ENCODE measurements at regions not wholly inside any gene's neighbourhood (a gene's known extent, or its start where the extent isn't known, plus 50 kb on each side); places are given as distances from the start of the nearest gene placed in this dataset.

DNA sequence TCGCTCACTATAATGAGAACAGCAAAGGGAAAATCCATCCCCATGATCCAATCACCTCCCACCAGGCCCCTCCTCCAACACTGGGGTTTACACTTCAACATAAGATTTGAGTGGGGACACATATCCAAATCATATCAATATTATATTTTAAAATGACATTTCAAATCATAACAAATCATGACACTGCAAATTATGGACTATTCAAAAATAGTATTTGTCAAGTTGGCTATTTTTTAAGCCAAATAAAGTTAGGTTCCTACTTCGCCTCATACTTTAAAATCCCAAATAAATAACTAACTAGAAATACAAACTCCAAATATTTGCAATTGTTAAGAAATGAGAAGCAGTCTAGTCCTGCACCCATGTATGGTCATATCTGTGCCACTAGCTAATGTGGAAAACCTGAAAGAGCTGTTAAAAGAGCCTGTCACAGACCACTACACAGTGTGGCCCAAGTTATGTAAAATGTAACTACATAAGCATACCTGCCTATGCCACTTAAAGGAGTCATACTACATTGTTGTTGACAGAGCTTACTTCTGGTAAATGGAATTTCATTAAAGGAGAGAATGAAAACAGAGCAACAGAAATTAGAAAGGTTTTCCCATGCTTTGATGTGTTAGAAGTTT lies 334.7 kb upstream of the GULP1 start:
- TF ChIP-seq, protein P1, sequence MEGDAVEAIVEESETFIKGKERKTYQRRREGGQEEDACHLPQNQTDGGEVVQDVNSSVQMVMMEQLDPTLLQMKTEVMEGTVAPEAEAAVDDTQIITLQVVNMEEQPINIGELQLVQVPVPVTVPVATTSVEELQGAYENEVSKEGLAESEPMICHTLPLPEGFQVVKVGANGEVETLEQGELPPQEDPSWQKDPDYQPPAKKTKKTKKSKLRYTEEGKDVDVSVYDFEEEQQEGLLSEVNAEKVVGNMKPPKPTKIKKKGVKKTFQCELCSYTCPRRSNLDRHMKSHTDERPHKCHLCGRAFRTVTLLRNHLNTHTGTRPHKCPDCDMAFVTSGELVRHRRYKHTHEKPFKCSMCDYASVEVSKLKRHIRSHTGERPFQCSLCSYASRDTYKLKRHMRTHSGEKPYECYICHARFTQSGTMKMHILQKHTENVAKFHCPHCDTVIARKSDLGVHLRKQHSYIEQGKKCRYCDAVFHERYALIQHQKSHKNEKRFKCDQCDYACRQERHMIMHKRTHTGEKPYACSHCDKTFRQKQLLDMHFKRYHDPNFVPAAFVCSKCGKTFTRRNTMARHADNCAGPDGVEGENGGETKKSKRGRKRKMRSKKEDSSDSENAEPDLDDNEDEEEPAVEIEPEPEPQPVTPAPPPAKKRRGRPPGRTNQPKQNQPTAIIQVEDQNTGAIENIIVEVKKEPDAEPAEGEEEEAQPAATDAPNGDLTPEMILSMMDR (IDR thresholded peaks at IDR 0.05; ENCODE audit: low read depth, low read length), result no peak
- no peak for TF ChIP-seq MYC (IDR thresholded peaks at IDR 0.05; ENCODE audit: low read depth, low read length)
- TF ChIP-seq, protein P2, sequence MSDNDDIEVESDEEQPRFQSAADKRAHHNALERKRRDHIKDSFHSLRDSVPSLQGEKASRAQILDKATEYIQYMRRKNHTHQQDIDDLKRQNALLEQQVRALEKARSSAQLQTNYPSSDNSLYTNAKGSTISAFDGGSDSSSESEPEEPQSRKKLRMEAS (IDR thresholded peaks at IDR 0.05; ENCODE audit: low read depth, low read length), result no peak
- TF ChIP-seq POLR2A (IDR thresholded peaks at IDR 0.05; ENCODE audit: extremely low read depth, insufficient read length), result no peak
- no peak for DNase-seq (ENCODE audit: low read depth)

DNA sequence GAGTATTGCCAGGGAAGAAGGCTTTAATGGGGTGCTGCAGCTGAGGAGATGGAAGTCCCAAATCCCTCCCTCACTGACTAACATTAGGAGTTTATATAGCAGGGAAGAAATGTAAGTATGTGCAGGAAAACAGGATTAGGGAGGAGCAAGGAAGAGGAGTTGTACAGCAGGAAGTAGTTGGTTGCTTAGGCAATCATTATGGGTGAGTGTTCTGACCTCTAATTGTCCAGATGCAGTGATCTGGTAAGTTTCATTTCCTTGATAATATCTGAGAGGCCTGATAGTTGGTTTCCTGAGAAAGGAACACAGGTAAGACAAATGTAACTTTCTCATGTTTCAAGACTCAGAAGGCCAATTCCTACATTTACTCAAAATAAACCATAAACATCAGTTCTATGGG lies 331.9 kb upstream of the GULP1 start:
- H3K4me3 ChIP-seq (ENCODE audit: low read depth, low read length), result no peak overlapping the region
- TF ChIP-seq POLR2A (IDR thresholded peaks at IDR 0.05; ENCODE audit: extremely low read depth, insufficient read length) (no peak), MYC (IDR thresholded peaks at IDR 0.05; ENCODE audit: low read depth, low read length) (no peak)
- TF ChIP-seq, protein P1 (IDR thresholded peaks at IDR 0.05; ENCODE audit: low read depth, low read length), result no peak
- TF ChIP-seq, protein P2 (IDR thresholded peaks at IDR 0.05; ENCODE audit: low read depth, low read length), result no peak
- DNase-seq (ENCODE audit: low read depth), result peak; percentile 9

More for the DNA sequence above, 334.7 kb upstream of the GULP1 start:
- no peak overlapping the region for H3K4me3 ChIP-seq (ENCODE audit: low read depth, low read length)

DNA sequence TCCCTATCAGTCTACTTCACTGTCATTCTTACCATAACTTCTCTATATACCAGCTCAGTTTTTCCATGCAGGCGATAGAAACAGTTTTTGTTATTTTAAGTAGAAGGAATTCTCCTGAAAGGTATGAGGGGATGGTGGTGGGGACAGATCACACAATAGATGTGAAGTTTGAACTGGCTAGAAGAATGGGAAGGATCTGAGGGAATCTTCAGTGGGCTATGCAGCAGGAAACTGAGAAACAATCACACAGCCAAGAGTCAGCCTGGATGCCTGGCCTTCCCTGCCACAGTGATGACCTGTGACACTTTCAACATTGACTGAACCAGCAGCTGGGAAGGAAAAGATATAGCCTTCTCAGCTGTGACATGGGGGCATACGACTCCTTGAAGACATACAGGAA lies 329.1 kb upstream of the GULP1 start:
- TF ChIP-seq MYC (IDR thresholded peaks at IDR 0.05; ENCODE audit: low read depth, low read length), result no peak
- DNase-seq (ENCODE audit: low read depth), result no peak
- H3K4me3 ChIP-seq (ENCODE audit: low read depth, low read length), result no peak overlapping the region

DNA sequence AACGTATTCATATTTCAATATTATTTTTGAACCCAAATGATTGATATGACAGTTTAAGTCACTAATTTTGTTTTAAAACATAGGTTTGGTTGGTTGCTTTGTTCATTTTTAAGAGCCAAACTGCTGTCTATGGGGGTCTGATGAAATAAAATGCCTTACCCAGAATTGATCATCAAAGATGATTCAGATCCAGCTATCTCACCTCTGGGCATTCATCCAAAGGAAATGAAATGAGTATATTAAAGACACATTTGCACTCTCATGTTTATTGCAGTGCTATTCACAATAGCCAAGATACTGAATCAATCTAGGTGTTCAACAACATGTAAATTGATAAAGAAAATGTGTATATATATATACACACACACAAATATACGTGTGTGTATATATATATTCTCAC lies 326.9 kb upstream of the GULP1 start:
- no peak overlapping the region for H3K4me3 ChIP-seq (ENCODE audit: low read depth, low read length)
- DNase-seq (ENCODE audit: low read depth), result no peak
- TF ChIP-seq MYC (IDR thresholded peaks at IDR 0.05; ENCODE audit: low read depth, low read length) (no peak), POLR2A (IDR thresholded peaks at IDR 0.05; ENCODE audit: extremely low read depth, insufficient read length) (no peak)
- TF ChIP-seq, protein P2 (IDR thresholded peaks at IDR 0.05; ENCODE audit: low read depth, low read length), result no peak
- TF ChIP-seq, protein P1 (IDR thresholded peaks at IDR 0.05; ENCODE audit: low read depth, low read length), result no peak

DNA sequence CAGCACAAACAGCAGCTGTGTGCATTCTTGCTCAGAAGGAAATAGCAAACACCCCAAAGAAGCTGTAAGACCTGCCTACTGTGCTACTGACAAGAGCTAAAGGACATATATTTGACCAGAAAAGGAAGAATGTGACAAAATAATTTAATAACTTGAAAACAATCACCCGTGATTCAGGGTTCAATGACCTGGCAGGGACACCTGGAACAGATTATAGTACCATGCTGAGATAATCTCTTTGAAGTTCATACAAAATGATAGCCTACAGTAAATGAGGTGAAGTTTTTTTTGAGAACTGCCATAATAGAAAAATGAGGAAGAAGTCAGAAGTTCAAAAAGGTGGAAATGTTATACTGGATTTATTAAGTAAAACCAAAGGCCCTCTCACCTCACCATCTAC lies 324.8 kb upstream of the GULP1 start:
- DNase-seq (ENCODE audit: low read depth), result no peak
- TF ChIP-seq MYC (IDR thresholded peaks at IDR 0.05; ENCODE audit: low read depth, low read length) (no peak), POLR2A (IDR thresholded peaks at IDR 0.05; ENCODE audit: extremely low read depth, insufficient read length) (no peak)
- TF ChIP-seq, protein P1 (IDR thresholded peaks at IDR 0.05; ENCODE audit: low read depth, low read length), result no peak
- TF ChIP-seq, protein P2 (IDR thresholded peaks at IDR 0.05; ENCODE audit: low read depth, low read length), result no peak
- H3K4me3 ChIP-seq (ENCODE audit: low read depth, low read length), result no peak overlapping the region

DNA sequence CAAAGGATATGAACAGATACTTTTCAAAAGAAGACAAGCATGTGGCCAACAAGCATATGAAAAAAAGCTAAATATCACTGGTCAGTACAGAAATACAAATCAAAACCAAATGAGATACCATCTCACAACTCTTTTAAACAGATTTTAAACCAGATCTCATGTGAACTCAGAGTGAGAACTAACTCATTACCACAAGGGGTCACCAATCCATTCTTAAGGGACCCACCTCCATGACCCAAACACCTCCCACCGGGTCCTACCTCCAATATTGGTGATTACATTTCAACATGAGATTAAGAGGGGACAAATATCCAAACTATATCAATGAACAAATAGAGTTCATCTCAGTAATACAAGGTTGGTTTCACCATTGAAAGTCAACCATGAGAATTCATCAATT lies 319.8 kb upstream of the GULP1 start:
- no peak overlapping the region for H3K4me3 ChIP-seq (ENCODE audit: low read depth, low read length)
- no peak for DNase-seq (ENCODE audit: low read depth)
- TF ChIP-seq, protein P1 (IDR thresholded peaks at IDR 0.05; ENCODE audit: low read depth, low read length), result peak; percentile 4
- TF ChIP-seq POLR2A (IDR thresholded peaks at IDR 0.05; ENCODE audit: extremely low read depth, insufficient read length), result no peak

Measured in NB4 (cell line).